Smooth muscle cell (in vitro differentiated cells): ENCODE measurements at regions not wholly inside any gene's neighbourhood (a gene's known extent, or its start where the extent isn't known, plus 50 kb on each side); places are given as distances from the start of the nearest gene placed in this dataset.
"Not testable (repeated sequence)": the region's sequence is repeated elsewhere in the genome, so short reads cannot be mapped to it uniquely, and the experiment has no call there.

Source experiments
- DNase-seq: peaks from one replicate; lab custom pipeline; 2025; ENCODE audit not compliant: unreplicated experiment; lab: John Stamatoyannopoulos, UW
- H2AFZ ChIP-seq: fragments of 200-600 bp; sonication (generic); 2 replicates; pipeline ENCODE4 v1.6.0; 2016; ENCODE audit warnings: antibody characterized with exemption, low read depth, mild to moderate bottlenecking
- H3F3A ChIP-seq: fragments of 200-600 bp; sonication (generic); 2 replicates; pipeline ENCODE4 v1.6.0; 2017; ENCODE audit warnings: antibody characterized with exemption, low read depth
- H3K27ac ChIP-seq: fragments of 200-600 bp; sonication (generic); 2 replicates; pipeline ENCODE4 v1.5.1; 2016; ENCODE audit warnings: low read depth, mild to moderate bottlenecking
- H3K27me3 ChIP-seq: fragments of 200-600 bp; sonication (generic); 2 replicates; pipeline ENCODE4 v1.6.1; 2016; ENCODE audit warnings: low read depth, mild to moderate bottlenecking
- H3K36me3 ChIP-seq: fragments of 200-600 bp; sonication (generic); 2 replicates; pipeline ENCODE4 v1.5.1; 2016; ENCODE audit warnings: low read depth
- H3K4me1 ChIP-seq: fragments of 200-600 bp; sonication (generic); 2 replicates; pipeline ENCODE4 v1.5.1; 2016; ENCODE audit warnings: low read depth
- H3K4me2 ChIP-seq: fragments of 200-600 bp; sonication (generic); 2 replicates; pipeline ENCODE4 v1.6.0; 2016; ENCODE audit warnings: mild to moderate bottlenecking
- H3K4me3 ChIP-seq: fragments of 200-600 bp; sonication (generic); 2 replicates; pipeline ENCODE4 v1.5.1; 2016; ENCODE audit warnings: mild to moderate bottlenecking
- H3K79me2 ChIP-seq: fragments of 200-600 bp; sonication (generic); 2 replicates; pipeline ENCODE4 v1.6.0; 2016; ENCODE audit warnings: low read depth, mild to moderate bottlenecking
- H3K9ac ChIP-seq: fragments of 200-600 bp; sonication (generic); 2 replicates; pipeline ENCODE4 v1.6.0; 2016; ENCODE audit warnings: low read depth
- H3K9me3 ChIP-seq: fragments of 200-600 bp; sonication (generic); replicated peaks from 2 replicates; pipeline ENCODE4 v1.5.1; 2016; ENCODE audit warnings: low read depth
- H4K20me1 ChIP-seq: fragments of 200-600 bp; sonication (generic); 2 replicates; pipeline ENCODE4 v1.6.0; 2016; ENCODE audit warnings: low read depth
- WGBS: methylation state at CpG from one replicate; pipeline ENCODE4 v1.1.7; 2016; ENCODE audit warnings: low lambda C conversion rate; 5-methylcytosine and 5-hydroxymethylcytosine counted together
- TF ChIP-seq, protein P1 (sequence below): fragments of 200-600 bp; sonication (generic); IDR thresholded peaks from 2 replicates; pipeline ENCODE4 v1.5.1; 2017; ENCODE audit warnings: borderline replicate concordance, mild to moderate bottlenecking, antibody characterized with exemption; ENCODE audit not compliant: insufficient read depth, poor library complexity, severe bottlenecking

DNA sequence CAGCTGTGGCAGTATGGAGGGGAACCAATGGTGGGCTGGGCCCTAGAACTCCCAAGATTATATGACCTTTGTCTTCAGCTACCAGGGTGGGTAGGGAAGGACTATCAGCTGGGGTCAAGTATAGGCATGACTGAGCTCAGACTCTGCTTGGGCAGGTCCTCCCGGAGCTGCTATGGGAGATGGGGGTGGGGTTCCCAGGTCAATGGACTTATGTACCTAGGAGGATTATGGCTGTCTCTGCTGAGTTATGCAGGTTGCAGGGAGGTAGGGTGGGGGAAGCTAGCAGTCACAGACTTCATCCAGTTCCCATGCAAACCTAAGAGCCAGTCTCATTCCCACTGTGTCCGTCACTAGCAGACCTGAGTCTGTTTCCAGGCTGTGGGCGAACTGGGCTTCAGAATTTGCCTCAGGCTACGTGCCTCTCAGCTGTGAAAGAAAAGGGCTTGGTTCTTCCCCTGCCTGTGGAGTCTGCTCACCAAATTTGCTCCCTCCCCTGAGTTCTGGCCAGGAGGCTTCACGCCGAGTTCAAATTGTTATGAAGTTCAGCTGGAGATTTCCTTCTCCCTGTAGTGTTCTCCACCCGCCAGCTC is 985.8 kb upstream of the NRXN1 start:
- Histone ChIP-seq H3K4me2 (no peak overlapping the region), H3K9me3 (no peaks in the 10 kb centered on the region), H3K27me3 (no peaks in the 10 kb centered on the region), H3K79me2 (no peaks in the 10 kb centered on the region), H3K4me3 (no peak overlapping the region), H3F3A (no peaks in the 10 kb centered on the region), H3K4me1 (no peaks in the 10 kb centered on the region), H2AFZ (no peak overlapping the region), H4K20me1 (no peaks in the 10 kb centered on the region), H3K9ac (no peak overlapping the region), H3K27ac (no peak overlapping the region), H3K36me3 (no peaks in the 10 kb centered on the region)
- 95% methylated on average over 7 of the region's 7 CpGs for WGBS
- TF ChIP-seq, protein P1, sequence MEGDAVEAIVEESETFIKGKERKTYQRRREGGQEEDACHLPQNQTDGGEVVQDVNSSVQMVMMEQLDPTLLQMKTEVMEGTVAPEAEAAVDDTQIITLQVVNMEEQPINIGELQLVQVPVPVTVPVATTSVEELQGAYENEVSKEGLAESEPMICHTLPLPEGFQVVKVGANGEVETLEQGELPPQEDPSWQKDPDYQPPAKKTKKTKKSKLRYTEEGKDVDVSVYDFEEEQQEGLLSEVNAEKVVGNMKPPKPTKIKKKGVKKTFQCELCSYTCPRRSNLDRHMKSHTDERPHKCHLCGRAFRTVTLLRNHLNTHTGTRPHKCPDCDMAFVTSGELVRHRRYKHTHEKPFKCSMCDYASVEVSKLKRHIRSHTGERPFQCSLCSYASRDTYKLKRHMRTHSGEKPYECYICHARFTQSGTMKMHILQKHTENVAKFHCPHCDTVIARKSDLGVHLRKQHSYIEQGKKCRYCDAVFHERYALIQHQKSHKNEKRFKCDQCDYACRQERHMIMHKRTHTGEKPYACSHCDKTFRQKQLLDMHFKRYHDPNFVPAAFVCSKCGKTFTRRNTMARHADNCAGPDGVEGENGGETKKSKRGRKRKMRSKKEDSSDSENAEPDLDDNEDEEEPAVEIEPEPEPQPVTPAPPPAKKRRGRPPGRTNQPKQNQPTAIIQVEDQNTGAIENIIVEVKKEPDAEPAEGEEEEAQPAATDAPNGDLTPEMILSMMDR: no peak
- no peak for DNase-seq

DNA sequence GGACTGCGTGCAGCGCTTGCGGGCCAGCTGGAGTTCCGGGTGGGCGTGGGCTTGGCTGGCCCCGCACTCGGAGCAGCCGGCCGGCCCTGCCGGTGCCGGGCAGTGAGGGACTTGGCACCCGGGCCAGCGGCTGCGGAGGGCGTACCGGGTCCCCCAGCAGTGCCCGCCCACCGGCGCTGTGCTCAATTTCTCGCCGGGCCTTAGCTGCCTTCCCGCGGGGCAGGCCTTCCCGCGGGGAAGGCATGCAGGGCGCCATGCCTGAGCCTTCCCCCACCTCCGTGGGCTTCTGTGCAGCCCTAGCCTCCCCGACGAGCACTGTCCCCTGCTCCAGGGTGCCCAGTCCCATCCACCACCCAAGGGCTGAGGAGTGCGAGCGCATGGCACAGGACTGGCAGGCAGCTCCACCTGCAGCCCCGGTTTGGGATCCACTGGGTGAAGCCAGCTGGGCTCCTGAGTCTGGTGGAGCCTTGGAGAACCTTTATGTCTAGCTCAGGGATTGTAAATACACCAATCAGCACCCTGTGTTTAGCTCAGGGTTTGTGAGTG is 975.0 kb upstream of the NRXN1 start:
- not testable (repeated sequence) for H3K4me3 ChIP-seq, H3K4me2 ChIP-seq, H3K9me3 ChIP-seq, H3K27ac ChIP-seq, H3K4me1 ChIP-seq, H4K20me1 ChIP-seq, H3K36me3 ChIP-seq, H3K79me2 ChIP-seq, H3K9ac ChIP-seq, H3F3A ChIP-seq, H3K27me3 ChIP-seq, DNase-seq, H2AFZ ChIP-seq
- 98% methylated on average over 30 of the region's 32 CpGs for WGBS

DNA sequence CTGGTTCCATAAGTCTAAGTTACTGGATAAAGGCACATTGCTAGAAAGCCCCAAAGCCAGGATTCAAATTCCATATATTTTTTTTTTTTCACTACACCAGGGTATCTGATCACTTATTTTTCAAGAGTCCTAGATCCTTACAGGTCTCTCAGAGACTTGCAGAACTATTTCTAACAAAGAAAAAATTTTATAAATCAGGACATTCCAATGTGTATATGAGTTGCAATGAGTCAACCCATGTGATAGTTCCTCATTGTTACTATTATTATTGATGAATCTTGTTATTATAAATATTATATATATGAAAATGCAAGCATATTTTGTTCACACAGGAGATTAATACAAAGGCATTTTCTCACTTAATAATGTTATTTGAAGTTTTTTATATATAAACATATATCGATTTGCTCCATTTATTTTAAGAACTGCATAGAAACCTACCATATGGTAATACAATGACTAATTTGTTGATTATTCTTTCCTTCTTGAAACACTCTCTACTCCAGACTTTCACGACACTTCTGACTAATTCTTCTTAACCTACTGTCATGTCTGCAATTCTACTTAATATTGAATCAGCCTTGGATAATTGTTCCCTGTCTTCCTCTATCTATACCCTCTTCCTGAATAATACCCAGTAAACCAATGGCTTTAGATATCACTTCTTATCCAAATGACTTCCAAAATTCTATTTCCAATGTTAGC is 968.4 kb upstream of the NRXN1 start:
- Histone ChIP-seq H2AFZ (no peak overlapping the region), H3K36me3 (no peaks in the 10 kb centered on the region), H3K9ac (no peak overlapping the region), H3K27ac (no peak overlapping the region), H3K79me2 (no peaks in the 10 kb centered on the region), H3F3A (no peaks in the 10 kb centered on the region), H3K4me1 (no peaks in the 10 kb centered on the region), H4K20me1 (no peaks in the 10 kb centered on the region), H3K4me2 (no peak overlapping the region), H3K27me3 (no peaks in the 10 kb centered on the region), H3K9me3 (no peaks in the 10 kb centered on the region), H3K4me3 (no peak overlapping the region)
- WGBS: 85% methylated on average over 2 of the region's 2 CpGs
- TF ChIP-seq, protein P1: no peak
- DNase-seq: no peak

DNA sequence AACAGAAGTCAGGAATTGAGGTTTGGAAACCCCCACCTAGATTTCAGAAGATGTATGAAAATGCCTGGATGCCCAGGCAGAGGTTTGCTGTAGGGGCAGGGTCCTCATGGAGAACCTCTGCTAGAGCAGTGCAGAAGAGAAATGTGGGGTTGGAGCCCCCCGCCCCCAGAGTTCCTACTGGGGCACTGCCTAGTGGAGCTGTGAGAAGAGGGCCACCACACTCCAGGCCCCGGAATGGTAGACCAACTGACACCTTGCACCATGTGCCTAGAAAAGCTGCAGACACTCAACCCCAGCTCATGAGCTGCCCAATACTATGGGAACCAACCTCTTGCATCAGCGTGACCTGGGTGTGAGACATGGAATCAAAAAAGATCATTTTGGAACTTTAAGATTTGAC is 967.0 kb upstream of the NRXN1 start:
- Histone ChIP-seq H3K36me3 (no peaks in the 10 kb centered on the region), H3K4me3 (no peak overlapping the region), H3K4me1 (no peaks in the 10 kb centered on the region), H3K79me2 (no peaks in the 10 kb centered on the region), H3F3A (no peaks in the 10 kb centered on the region), H2AFZ (no peak overlapping the region), H4K20me1 (no peaks in the 10 kb centered on the region), H3K27me3 (no peaks in the 10 kb centered on the region), H3K9me3 (no peaks in the 10 kb centered on the region), H3K4me2 (no peak overlapping the region), H3K9ac (no peak overlapping the region), H3K27ac (no peak overlapping the region)
- TF ChIP-seq, protein P1: no peak
- WGBS: 97% methylated on average over 3 of the region's 3 CpGs
- DNase-seq: no peak
